ENCODE measurements at regions not wholly inside any gene's neighbourhood (a gene's known extent, or its start where the extent isn't known, plus 50 kb on each side); places are given as distances from the start of the nearest gene placed in this dataset.

- H3K27me3 Mint-ChIP-seq (ENCODE audit: insufficient read depth) = no peaks in the 10 kb centered on the region
- intact Hi-C loops (cut with micrococcal nuclease) = no loop called here
- H3K4me3 Mint-ChIP-seq = no peak overlapping the region
- H3K36me3 Mint-ChIP-seq (ENCODE audit: low read depth) = no peaks in the 10 kb centered on the region
- no peak overlapping the region for H3K27ac Mint-ChIP-seq
- DNase-seq (ENCODE audit: low spot score) = no peak
- no peaks in the 10 kb centered on the region for H3K9me3 Mint-ChIP-seq
- H3K4me1 Mint-ChIP-seq (ENCODE audit: low read depth) = no peaks in the 10 kb centered on the region
These were observed 695.7 kb upstream of the POU3F3 start for GRCh38 chr2:104158191-104158590.

GRCh38 chr2:104163611-104164130 lies 690.2 kb upstream of the POU3F3 start:
- Mint-ChIP-seq H3K4me3 (no peak overlapping the region), H3K27me3 (ENCODE audit: insufficient read depth) (no peaks in the 10 kb centered on the region), H3K4me1 (ENCODE audit: low read depth) (no peaks in the 10 kb centered on the region), H3K27ac (no peak overlapping the region), H3K9me3 (no peaks in the 10 kb centered on the region), H3K36me3 (ENCODE audit: low read depth) (no peaks in the 10 kb centered on the region)
- no peak for DNase-seq (ENCODE audit: low spot score)
- intact Hi-C loops (cut with micrococcal nuclease) = no loop called here

GRCh38 chr2:104164721-104165252 lies 689.1 kb upstream of the POU3F3 start:
- no peaks in the 10 kb centered on the region for H3K9me3 Mint-ChIP-seq
- no peak overlapping the region for H3K27ac Mint-ChIP-seq
- H3K4me3 Mint-ChIP-seq = no peak overlapping the region
- no peaks in the 10 kb centered on the region for H3K36me3 Mint-ChIP-seq (ENCODE audit: low read depth)
- H3K4me1 Mint-ChIP-seq (ENCODE audit: low read depth) = no peaks in the 10 kb centered on the region
- no peaks in the 10 kb centered on the region for H3K27me3 Mint-ChIP-seq (ENCODE audit: insufficient read depth)
- DNase-seq (ENCODE audit: low spot score) = no peak
- intact Hi-C loops (cut with micrococcal nuclease) = no loop called here

- H3K27me3 Mint-ChIP-seq (ENCODE audit: insufficient read depth) = no peaks in the 10 kb centered on the region
- no peaks in the 10 kb centered on the region for H3K36me3 Mint-ChIP-seq (ENCODE audit: low read depth)
- intact Hi-C loops (cut with micrococcal nuclease) = no loop called here
- H3K27ac Mint-ChIP-seq = no peak overlapping the region
- no peak for DNase-seq (ENCODE audit: low spot score)
- H3K9me3 Mint-ChIP-seq = peaks cover 15% of the 10 kb centered on the region
- no peaks in the 10 kb centered on the region for H3K4me1 Mint-ChIP-seq (ENCODE audit: low read depth)
- H3K4me3 Mint-ChIP-seq = no peak overlapping the region
These were observed 676.7 kb upstream of the POU3F3 start for GRCh38 chr2:104177179-104177578.

GRCh38 chr2:104179644-104180043 lies 674.3 kb upstream of the POU3F3 start:
- Mint-ChIP-seq H3K9me3 (peaks cover 15% of the 10 kb centered on the region), H3K4me1 (ENCODE audit: low read depth) (no peaks in the 10 kb centered on the region), H3K4me3 (no peak overlapping the region), H3K27ac (no peak overlapping the region), H3K36me3 (ENCODE audit: low read depth) (no peaks in the 10 kb centered on the region), H3K27me3 (ENCODE audit: insufficient read depth) (no peaks in the 10 kb centered on the region)
- no peak for DNase-seq (ENCODE audit: low spot score)
- intact Hi-C loops (cut with micrococcal nuclease) = no loop called here

GRCh38 chr2:104200533-104201168 lies 653.3 kb upstream of the POU3F3 start:
- no peaks in the 10 kb centered on the region for H3K4me1 Mint-ChIP-seq (ENCODE audit: low read depth)
- intact Hi-C loops (cut with micrococcal nuclease) = no loop called here
- H3K4me3 Mint-ChIP-seq = no peak overlapping the region
- DNase-seq (ENCODE audit: low spot score) = no peak
- H3K27ac Mint-ChIP-seq = no peak overlapping the region
- H3K27me3 Mint-ChIP-seq (ENCODE audit: insufficient read depth) = no peaks in the 10 kb centered on the region
- no peaks in the 10 kb centered on the region for H3K36me3 Mint-ChIP-seq (ENCODE audit: low read depth)
- no peaks in the 10 kb centered on the region for H3K9me3 Mint-ChIP-seq

- no peak overlapping the region for H3K4me3 Mint-ChIP-seq
- H3K27me3 Mint-ChIP-seq (ENCODE audit: insufficient read depth) = no peaks in the 10 kb centered on the region
- no peaks in the 10 kb centered on the region for H3K36me3 Mint-ChIP-seq (ENCODE audit: low read depth)
- H3K27ac Mint-ChIP-seq = no peak overlapping the region
- no peaks in the 10 kb centered on the region for H3K9me3 Mint-ChIP-seq
- no peak for DNase-seq (ENCODE audit: low spot score)
- intact Hi-C loops (cut with micrococcal nuclease) = no loop called here
- no peaks in the 10 kb centered on the region for H3K4me1 Mint-ChIP-seq (ENCODE audit: low read depth)
These were observed 640.2 kb upstream of the POU3F3 start for GRCh38 chr2:104213758-104214157.

GRCh38 chr2:104215269-104216161 lies 638.4 kb upstream of the POU3F3 start:
- no peaks in the 10 kb centered on the region for H3K4me1 Mint-ChIP-seq (ENCODE audit: low read depth)
- no peak overlapping the region for H3K27ac Mint-ChIP-seq
- DNase-seq (ENCODE audit: low spot score) = no peak
- intact Hi-C loops (cut with micrococcal nuclease) = no loop called here
- no peak overlapping the region for H3K4me3 Mint-ChIP-seq
- no peaks in the 10 kb centered on the region for H3K36me3 Mint-ChIP-seq (ENCODE audit: low read depth)
- no peaks in the 10 kb centered on the region for H3K27me3 Mint-ChIP-seq (ENCODE audit: insufficient read depth)
- no peaks in the 10 kb centered on the region for H3K9me3 Mint-ChIP-seq

GRCh38 chr2:104233591-104233990 lies 620.3 kb upstream of the POU3F3 start:
- peaks cover 4% of the 10 kb centered on the region for H3K9me3 Mint-ChIP-seq
- H3K4me1 Mint-ChIP-seq (ENCODE audit: low read depth) = no peaks in the 10 kb centered on the region
- H3K27me3 Mint-ChIP-seq (ENCODE audit: insufficient read depth) = no peaks in the 10 kb centered on the region
- no peak for DNase-seq (ENCODE audit: low spot score)
- intact Hi-C loops (cut with micrococcal nuclease) = no loop called here
- H3K27ac Mint-ChIP-seq = no peak overlapping the region
- H3K4me3 Mint-ChIP-seq = no peak overlapping the region
- H3K36me3 Mint-ChIP-seq (ENCODE audit: low read depth) = no peaks in the 10 kb centered on the region

- Mint-ChIP-seq H3K36me3 (ENCODE audit: low read depth) (no peaks in the 10 kb centered on the region), H3K27me3 (ENCODE audit: insufficient read depth) (no peaks in the 10 kb centered on the region), H3K27ac (no peak overlapping the region), H3K9me3 (peaks cover 9% of the 10 kb centered on the region), H3K4me1 (ENCODE audit: low read depth) (no peaks in the 10 kb centered on the region), H3K4me3 (no peak overlapping the region)
- DNase-seq (ENCODE audit: low spot score) = no peak
- intact Hi-C loops (cut with micrococcal nuclease) = no loop called here
These were observed 617.4 kb upstream of the POU3F3 start for GRCh38 chr2:104236491-104236890.

- no peak for DNase-seq (ENCODE audit: low spot score)
- Mint-ChIP-seq H3K4me1 (ENCODE audit: low read depth) (no peaks in the 10 kb centered on the region), H3K4me3 (no peak overlapping the region), H3K27ac (no peak overlapping the region), H3K27me3 (ENCODE audit: insufficient read depth) (no peaks in the 10 kb centered on the region), H3K36me3 (ENCODE audit: low read depth) (no peaks in the 10 kb centered on the region), H3K9me3 (peaks cover 20% of the 10 kb centered on the region)
- intact Hi-C loops (cut with micrococcal nuclease) = no loop called here
These were observed 612.9 kb upstream of the POU3F3 start for GRCh38 chr2:104240984-104241383.

GRCh38 chr2:104249629-104250028 lies 604.3 kb upstream of the POU3F3 start:
- no peaks in the 10 kb centered on the region for H3K9me3 Mint-ChIP-seq
- intact Hi-C loops (cut with micrococcal nuclease) = no loop called here
- H3K4me1 Mint-ChIP-seq (ENCODE audit: low read depth) = no peaks in the 10 kb centered on the region
- no peaks in the 10 kb centered on the region for H3K36me3 Mint-ChIP-seq (ENCODE audit: low read depth)
- H3K27me3 Mint-ChIP-seq (ENCODE audit: insufficient read depth) = no peaks in the 10 kb centered on the region
- H3K4me3 Mint-ChIP-seq = no peak overlapping the region
- no peak for DNase-seq (ENCODE audit: low spot score)
- no peak overlapping the region for H3K27ac Mint-ChIP-seq

GRCh38 chr2:104250635-104251034 lies 603.3 kb upstream of the POU3F3 start:
- Mint-ChIP-seq H3K27ac (no peak overlapping the region), H3K36me3 (ENCODE audit: low read depth) (no peaks in the 10 kb centered on the region), H3K27me3 (ENCODE audit: insufficient read depth) (no peaks in the 10 kb centered on the region), H3K4me3 (no peak overlapping the region), H3K9me3 (no peaks in the 10 kb centered on the region), H3K4me1 (ENCODE audit: low read depth) (no peaks in the 10 kb centered on the region)
- DNase-seq (ENCODE audit: low spot score) = no peak
- intact Hi-C loops (cut with micrococcal nuclease) = no loop called here

All from activated T-helper 1 cell treated with anti-CD3 and anti-CD28 coated beads, Interleukin-12 subunit alpha, Interleukin-12 subunit beta, Interleukin-2, Interleukin-4 antibody, amounts not matched to agents 30 ng/mL and 10 ng/mL and 1 ng/mL, durations not matched to agents 14 hours and 24 hours and 36 hours (primary cell).